ENCODE measurements at regions not wholly inside any gene's neighbourhood (a gene's known extent, or its start where the extent isn't known, plus 50 kb on each side); places are given as distances from the start of the nearest gene placed in this dataset.

DNA sequence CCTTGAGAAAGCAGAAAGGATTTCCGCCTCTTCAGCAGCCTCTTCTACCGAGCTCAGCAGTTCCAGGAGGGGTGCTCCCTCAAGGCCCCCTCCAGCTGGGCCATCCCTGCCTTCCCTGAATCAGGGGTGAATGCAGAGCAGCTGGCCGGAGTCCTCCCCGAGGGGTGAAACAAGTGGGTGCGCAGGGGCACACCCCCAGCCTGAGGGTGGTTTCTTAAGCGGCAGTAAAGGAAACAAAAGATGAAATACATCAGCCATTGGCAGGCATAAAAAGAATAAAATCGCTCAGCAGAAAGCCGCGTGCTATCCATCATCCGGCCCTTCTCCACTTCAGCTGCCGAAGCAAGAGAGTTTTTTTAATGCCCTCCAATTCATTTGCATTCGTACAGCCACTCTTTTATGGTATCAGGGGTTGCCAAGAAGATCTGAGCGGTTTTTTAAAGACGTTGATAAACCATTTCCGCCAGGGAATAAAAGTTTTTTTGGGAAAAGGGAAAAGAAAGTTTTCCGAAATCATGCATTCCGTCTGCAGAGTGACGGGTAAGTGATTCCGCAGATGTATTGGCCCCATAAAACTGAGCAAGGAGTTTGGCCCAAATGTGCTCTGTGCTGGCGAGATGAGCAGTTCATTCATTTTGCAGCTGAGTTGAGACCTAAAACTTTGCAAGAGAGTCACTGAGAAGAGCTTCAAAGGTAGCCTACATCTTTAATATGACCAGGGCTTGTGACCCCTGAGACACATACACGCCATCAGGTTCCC, 73.7 kb upstream of the ZC3H12A start:
- Histone ChIP-seq H3K27me3 (ENCODE audit: control insufficient read depth, insufficient read depth, low read length) (no peaks in the 10 kb centered on the region), H3K4me3 (replicated peaks in 1 of 4; ENCODE audit: control extremely low read depth in 1 of 4, insufficient read depth in 1 of 4, low read depth in 3 of 4, low read length in 4 of 4) (no peak overlapping the region), H3K9me3 (ENCODE audit: control insufficient read depth, insufficient read depth, low read depth, low read length) (no peaks in the 10 kb centered on the region), H2AFZ (ENCODE audit: low read length) (no peak overlapping the region), H3K4me2 (ENCODE audit: extremely low read depth, insufficient read depth, low read length) (no peak overlapping the region), H3K9ac (ENCODE audit: insufficient read depth, low read length) (no peak overlapping the region), H3K36me3 (ENCODE audit: control insufficient read depth, insufficient read depth, low read length) (no peaks in the 10 kb centered on the region), H3K4me1 (ENCODE audit: control insufficient read depth, extremely low read depth, insufficient read depth, low read length) (no peaks in the 10 kb centered on the region), H3K27ac (ENCODE audit: insufficient read depth, low read length) (no peak overlapping the region), H3K79me2 (ENCODE audit: control insufficient read depth, insufficient read depth, low read length) (no peaks in the 10 kb centered on the region), H4K20me1 (ENCODE audit: control insufficient read depth, extremely low read depth, insufficient read depth, low read length) (no peaks in the 10 kb centered on the region)
- no peak for TF ChIP-seq EZH2 (IDR thresholded peaks at IDR 0.05; ENCODE audit: low read length, missing control alignments)
- TF ChIP-seq, protein P1, sequence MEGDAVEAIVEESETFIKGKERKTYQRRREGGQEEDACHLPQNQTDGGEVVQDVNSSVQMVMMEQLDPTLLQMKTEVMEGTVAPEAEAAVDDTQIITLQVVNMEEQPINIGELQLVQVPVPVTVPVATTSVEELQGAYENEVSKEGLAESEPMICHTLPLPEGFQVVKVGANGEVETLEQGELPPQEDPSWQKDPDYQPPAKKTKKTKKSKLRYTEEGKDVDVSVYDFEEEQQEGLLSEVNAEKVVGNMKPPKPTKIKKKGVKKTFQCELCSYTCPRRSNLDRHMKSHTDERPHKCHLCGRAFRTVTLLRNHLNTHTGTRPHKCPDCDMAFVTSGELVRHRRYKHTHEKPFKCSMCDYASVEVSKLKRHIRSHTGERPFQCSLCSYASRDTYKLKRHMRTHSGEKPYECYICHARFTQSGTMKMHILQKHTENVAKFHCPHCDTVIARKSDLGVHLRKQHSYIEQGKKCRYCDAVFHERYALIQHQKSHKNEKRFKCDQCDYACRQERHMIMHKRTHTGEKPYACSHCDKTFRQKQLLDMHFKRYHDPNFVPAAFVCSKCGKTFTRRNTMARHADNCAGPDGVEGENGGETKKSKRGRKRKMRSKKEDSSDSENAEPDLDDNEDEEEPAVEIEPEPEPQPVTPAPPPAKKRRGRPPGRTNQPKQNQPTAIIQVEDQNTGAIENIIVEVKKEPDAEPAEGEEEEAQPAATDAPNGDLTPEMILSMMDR (conservative IDR thresholded peaks at IDR 0.05 in 1 of 2, IDR thresholded peaks at IDR 0.05 in 1 of 2; ENCODE audit: low read depth in 1 of 2, low read length in 2 of 2): no peak
- DNase-seq (ENCODE audit: low read depth in 2 of 2): no peak

- Histone ChIP-seq H3K4me2 (ENCODE audit: extremely low read depth, insufficient read depth, low read length) (no peak overlapping the region), H3K79me2 (ENCODE audit: control insufficient read depth, insufficient read depth, low read length) (no peaks in the 10 kb centered on the region)
- TF ChIP-seq EZH2 (IDR thresholded peaks at IDR 0.05; ENCODE audit: low read length, missing control alignments): no peak
- TF ChIP-seq, protein P1 (conservative IDR thresholded peaks at IDR 0.05 in 1 of 2, IDR thresholded peaks at IDR 0.05 in 1 of 2; ENCODE audit: low read depth in 1 of 2, low read length in 2 of 2): no peak
These were observed 71.2 kb upstream of the ZC3H12A start for GRCh38 chr1:37403166-37403565.

GRCh38 chr1:37404711-37405110, 69.7 kb upstream of the ZC3H12A start:
- Histone ChIP-seq H3K36me3 (ENCODE audit: control insufficient read depth, insufficient read depth, low read length) (no peaks in the 10 kb centered on the region), H3K9me3 (ENCODE audit: control insufficient read depth, insufficient read depth, low read depth, low read length) (no peaks in the 10 kb centered on the region)

More at GRCh38 chr1:37403166-37403565, 71.2 kb upstream of the ZC3H12A start:
- no peak for DNase-seq (ENCODE audit: low read depth in 2 of 2)
- Histone ChIP-seq H4K20me1 (ENCODE audit: control insufficient read depth, extremely low read depth, insufficient read depth, low read length) (no peaks in the 10 kb centered on the region), H3K9me3 (ENCODE audit: control insufficient read depth, insufficient read depth, low read depth, low read length) (no peaks in the 10 kb centered on the region), H3K27me3 (ENCODE audit: control insufficient read depth, insufficient read depth, low read length) (no peaks in the 10 kb centered on the region), H3K4me1 (ENCODE audit: control insufficient read depth, extremely low read depth, insufficient read depth, low read length) (no peaks in the 10 kb centered on the region), H3K27ac (ENCODE audit: insufficient read depth, low read length) (no peak overlapping the region), H3K4me3 (replicated peaks in 1 of 4; ENCODE audit: control extremely low read depth in 1 of 4, insufficient read depth in 1 of 4, low read depth in 3 of 4, low read length in 4 of 4) (no peak overlapping the region), H3K36me3 (ENCODE audit: control insufficient read depth, insufficient read depth, low read length) (no peaks in the 10 kb centered on the region), H2AFZ (ENCODE audit: low read length) (no peak overlapping the region), H3K9ac (ENCODE audit: insufficient read depth, low read length) (no peak overlapping the region)

More at GRCh38 chr1:37404711-37405110, 69.7 kb upstream of the ZC3H12A start:
- Histone ChIP-seq H3K79me2 (ENCODE audit: control insufficient read depth, insufficient read depth, low read length) (no peaks in the 10 kb centered on the region), H3K9ac (ENCODE audit: insufficient read depth, low read length) (no peak overlapping the region), H3K4me2 (ENCODE audit: extremely low read depth, insufficient read depth, low read length) (no peak overlapping the region), H3K4me3 (replicated peaks in 1 of 4; ENCODE audit: control extremely low read depth in 1 of 4, insufficient read depth in 1 of 4, low read depth in 3 of 4, low read length in 4 of 4) (no peak overlapping the region), H3K27me3 (ENCODE audit: control insufficient read depth, insufficient read depth, low read length) (no peaks in the 10 kb centered on the region), H3K27ac (ENCODE audit: insufficient read depth, low read length) (no peak overlapping the region), H4K20me1 (ENCODE audit: control insufficient read depth, extremely low read depth, insufficient read depth, low read length) (no peaks in the 10 kb centered on the region), H3K4me1 (ENCODE audit: control insufficient read depth, extremely low read depth, insufficient read depth, low read length) (no peaks in the 10 kb centered on the region), H2AFZ (ENCODE audit: low read length) (no peak overlapping the region)
- no peak for DNase-seq (ENCODE audit: low read depth in 2 of 2)
- TF ChIP-seq EZH2 (IDR thresholded peaks at IDR 0.05; ENCODE audit: low read length, missing control alignments): no peak
- TF ChIP-seq, protein P1 (conservative IDR thresholded peaks at IDR 0.05 in 1 of 2, IDR thresholded peaks at IDR 0.05 in 1 of 2; ENCODE audit: low read depth in 1 of 2, low read length in 2 of 2): no peak

Measured in fibroblast of lung (primary cell).